COLO829 (cell line): ENCODE measurements at regions not wholly inside any gene's neighbourhood (a gene's known extent, or its start where the extent isn't known, plus 50 kb on each side); places are given as distances from the start of the nearest gene placed in this dataset.
A peak's percentile ranks its signal among the peaks of the same experiment; 100 is the strongest.
"Not testable (repeated sequence)": the region's sequence is repeated elsewhere in the genome, so short reads cannot be mapped to it uniquely, and the experiment has no call there.

ENCODE experiments used
- DNase-seq: peaks from one replicate; pipeline ENCODE4 v3.0.0; 2012; ENCODE audit warnings: low spot score

DNA sequence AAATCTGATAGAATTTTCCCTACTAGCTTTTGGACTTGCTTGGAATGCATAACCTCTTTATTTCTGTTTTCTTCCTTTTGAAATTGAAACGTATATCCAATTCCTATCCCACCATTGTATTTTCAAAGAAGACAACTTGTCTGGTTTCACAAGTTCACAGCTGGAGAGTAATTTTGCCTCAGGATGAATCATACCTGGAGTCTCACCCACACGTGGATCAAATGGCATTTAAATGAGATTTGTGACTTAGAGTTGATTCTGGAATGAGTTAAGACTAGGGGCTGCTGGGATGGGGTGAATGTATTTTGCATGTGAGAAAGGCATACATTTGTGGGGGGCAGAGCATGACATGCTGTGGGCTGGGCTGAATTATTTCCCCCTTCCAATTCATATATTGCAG is 516.5 kb upstream of the MGAT4C start:
- no peak for DNase-seq

DNA sequence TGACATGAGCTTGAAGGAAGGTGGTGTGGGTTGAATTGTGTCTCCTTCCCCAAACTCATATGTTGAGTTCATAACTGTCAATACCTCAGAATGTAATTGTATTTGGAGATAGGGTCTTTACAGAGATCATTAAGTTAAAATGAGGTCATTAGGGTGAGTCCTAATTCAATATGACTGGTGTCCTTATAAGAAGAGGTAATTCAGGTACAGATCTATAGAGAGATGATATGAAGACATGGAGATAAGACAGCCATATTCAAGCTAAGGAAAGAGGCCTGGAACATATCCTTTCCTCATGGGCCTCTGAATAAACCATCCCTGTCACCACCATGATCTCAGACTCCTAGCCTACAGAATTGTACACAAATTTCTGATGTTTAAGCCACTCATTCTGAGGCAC is 514.7 kb upstream of the MGAT4C start:
- DNase-seq = no peak

DNA sequence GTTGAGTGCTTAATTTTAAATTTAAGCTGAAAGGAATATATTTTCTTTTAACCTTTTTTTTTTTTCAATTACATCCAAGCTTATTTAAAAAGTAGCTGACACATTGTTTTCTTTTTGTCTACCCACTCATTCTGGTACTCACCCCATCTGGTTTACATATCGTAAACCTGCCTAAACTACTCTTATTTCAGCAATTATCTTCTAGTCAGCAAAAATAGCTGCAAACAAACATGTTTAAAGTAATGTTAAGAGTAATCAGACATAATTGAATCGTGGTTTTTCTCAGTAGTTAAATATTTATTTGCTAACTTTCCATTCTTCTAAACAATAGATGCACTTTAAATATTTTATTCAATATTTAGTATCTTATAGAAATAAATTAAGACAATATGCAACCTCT is 492.7 kb upstream of the MGAT4C start:
- no peak for DNase-seq

DNA sequence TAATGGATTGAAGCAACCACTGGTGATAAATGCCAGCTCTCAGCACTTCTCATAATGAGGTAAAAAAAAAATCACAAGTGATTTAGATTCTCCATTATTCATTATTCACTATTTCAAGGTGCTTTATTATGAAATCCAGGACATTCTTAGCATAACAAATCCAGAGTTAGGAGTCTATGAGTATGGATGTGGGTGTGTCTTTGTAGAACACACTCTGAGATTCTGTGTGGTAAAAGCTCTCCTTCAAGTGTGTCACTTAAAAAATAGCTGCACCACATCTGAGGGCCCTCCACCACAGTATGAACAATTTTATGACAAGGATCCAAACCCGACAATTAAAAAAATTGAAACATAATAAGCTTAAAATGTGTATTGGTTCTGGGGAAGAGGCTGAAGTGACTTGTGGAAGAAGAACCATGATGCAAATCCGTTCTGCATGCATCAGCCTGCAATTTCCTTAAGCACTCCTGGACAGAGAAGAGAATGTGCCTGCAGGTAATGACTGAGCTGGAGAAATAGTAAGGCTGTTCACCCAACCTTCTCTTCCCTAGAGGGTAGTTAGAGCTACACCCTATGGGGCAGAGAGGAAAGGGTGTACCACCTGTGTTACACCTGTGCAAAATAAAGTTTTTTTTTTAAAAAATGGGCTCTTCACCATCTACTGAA is 488.5 kb upstream of the MGAT4C start:
- DNase-seq = no peak

DNA sequence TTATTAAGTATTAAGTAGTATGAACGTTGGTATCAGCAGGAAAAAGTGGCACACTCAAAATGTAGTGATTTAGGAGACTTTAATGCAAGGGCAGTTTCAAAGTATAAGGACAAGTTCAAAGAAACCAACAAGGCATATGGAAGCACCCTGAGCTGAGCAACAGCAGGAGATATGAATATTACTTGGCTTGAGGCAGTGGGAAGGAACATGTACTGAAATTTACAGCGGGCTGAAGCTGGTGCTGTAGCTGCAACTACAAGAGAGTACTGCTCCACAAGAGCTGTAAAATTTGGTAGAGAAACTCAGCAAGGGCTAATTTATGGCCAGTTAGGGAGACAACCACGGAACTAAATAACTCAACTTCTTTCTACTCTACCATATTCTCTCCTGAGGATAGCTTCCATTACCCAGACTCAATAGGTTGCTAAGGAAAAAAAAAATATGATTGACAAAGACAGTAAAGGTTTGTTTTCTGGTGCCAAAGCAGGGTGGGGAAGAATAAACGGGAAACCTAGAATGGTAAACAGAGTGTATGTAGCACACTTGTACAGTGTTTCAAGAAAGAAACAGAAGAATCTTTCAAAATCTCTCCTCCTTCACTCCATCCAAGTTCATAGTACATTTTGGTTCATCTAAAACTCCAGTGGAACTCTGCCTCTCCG is 487.8 kb upstream of the MGAT4C start:
- no peak for DNase-seq

DNA sequence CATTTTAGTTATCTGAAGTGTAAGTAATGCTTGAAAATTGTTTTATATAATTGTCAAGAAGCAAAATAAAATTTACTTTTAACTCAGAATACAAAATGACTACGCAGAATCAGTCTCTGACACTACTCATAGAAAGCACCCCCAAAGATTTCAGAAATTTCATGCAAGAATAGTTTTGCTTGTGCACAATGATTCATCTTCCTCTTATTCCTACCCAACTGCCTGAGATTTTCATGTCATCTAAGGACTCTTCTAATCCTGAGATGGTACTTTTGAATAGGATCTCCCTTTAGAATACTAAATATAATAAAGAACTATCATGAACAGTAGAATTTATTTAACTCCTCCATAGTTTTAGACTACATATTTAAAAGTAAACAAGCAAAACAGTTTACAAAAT is 485.3 kb upstream of the MGAT4C start:
- no peak for DNase-seq

DNA sequence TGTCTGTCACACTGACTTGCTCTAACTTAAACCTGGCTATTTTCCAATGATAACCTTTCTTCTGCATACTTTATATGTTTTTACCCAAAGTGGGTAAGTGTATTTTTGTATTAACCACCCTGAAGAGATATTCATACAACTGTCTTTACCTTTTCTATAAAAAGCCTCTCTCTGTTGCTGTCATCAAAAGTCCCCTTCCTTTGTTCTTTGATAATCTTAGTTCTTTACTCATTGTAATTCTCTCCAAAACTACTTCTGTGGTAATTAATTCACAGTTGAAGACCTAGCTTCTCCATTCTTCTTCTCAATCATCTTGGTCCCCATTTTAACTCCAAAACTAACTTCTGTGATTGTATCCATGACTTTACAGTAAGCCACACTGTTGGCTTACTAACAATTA is 479.7 kb upstream of the MGAT4C start:
- DNase-seq = no peak

DNA sequence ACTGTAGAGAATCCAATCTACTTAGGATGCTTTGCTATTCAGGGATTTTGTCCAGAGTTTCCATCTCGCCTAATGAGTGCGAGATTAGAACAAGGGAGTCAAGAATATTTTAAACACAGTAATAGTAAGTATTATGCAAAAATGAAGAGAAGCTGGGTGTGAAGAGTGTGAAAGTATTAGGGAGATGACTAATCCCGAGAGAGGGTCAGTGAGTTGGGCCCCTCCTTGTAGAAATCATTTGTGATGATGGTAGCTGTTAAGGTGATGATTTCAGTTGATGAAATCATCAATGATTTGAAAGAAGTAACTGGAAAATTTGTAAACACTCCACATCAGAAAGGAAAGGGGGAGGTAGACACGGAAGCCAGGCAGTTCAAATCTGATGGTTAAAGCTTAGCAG is 478.9 kb upstream of the MGAT4C start:
- DNase-seq = no peak

DNA sequence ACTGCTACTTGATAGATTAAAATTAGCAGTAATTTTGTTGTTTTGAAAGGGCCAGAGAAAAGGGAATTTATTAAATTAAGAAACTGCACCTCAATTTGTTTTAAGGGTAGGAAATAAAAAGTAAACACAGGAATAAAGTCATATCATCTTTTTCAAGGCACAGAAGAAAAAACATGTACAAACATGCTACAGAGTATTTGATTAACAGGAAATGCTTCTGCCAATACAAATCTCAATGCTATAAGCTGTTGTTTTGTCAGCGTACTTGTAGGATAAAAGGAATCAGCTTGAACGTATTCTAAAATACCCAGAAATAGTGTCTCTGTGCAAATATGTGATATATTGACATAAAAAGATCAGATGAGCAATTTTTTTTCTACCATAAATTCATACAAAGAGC is 474.0 kb upstream of the MGAT4C start:
- DNase-seq = no peak

DNA sequence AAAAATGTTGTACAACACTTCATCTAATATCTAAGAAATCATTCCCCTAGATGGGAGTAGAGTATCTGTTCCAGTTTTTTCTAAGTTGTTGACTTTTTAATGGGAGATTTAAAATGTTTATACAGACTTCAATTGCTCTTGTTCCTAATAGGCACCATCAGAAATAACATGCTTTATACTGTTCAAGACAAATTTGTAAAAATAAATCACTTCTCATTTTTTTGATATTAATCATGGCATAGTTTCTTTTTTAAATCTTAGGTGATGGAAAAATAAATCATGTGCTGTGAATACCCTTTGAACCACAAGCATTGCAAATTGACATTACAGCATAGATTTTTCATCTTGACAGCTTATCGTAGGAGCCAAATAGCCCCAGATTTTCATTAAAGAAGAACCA is 473.5 kb upstream of the MGAT4C start:
- DNase-seq = no peak

DNA sequence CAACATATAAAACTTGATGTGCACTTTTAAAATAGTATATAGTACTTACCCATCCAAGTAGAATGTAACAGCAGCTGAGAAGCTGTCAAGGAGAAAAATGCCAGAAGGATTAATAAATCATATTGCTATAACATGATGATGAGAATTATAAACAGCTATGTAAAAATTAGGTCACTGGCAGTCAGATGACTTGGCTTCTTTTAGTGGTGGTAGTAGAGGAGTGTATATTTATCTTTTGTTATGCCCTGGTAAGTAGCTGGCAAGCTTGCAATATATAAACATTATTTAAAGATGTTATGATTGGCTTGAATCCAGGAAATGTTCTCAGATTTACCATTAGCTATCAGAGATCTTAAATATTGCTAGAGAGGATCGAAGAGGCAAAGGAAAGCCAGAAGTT is 471.0 kb upstream of the MGAT4C start:
- no peak for DNase-seq

DNA sequence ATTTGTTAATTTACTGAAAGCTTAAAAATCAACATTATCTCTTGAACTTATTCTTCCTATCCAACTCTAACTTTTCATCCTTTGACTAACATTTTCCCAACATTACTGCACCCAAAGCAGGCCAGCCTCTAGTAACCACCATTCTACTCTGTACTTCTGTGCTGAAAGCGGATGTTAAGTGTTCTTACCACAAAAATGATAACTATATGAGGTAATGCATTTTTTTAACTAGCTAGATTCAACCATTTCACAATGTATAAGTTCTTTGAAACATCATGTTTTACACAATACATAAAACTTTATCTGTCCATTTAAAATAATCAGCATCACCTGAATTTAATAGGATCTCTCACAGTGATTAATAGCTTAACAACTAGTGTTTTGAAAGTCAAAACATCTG is 468.5 kb upstream of the MGAT4C start:
- no peak for DNase-seq

DNA sequence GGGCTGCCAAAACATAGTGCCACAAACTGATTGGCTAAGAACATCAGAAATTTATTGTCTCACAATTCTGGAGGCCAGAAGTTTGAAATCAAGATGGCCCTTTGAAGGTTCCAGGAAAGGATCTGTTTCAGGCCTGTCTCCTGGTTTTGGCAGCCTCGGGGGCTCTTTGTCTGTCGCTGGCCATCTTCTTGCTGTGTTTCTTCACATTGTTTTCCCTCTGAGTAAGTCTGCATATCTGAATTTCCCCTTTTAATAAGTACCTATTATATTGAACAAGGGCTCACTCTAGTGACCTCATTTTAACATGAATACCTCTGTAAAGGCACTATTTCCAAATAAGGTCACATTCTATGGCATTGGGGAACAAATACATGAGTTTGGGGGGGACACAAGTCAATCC is 467.1 kb upstream of the MGAT4C start:
- DNase-seq = no peak

DNA sequence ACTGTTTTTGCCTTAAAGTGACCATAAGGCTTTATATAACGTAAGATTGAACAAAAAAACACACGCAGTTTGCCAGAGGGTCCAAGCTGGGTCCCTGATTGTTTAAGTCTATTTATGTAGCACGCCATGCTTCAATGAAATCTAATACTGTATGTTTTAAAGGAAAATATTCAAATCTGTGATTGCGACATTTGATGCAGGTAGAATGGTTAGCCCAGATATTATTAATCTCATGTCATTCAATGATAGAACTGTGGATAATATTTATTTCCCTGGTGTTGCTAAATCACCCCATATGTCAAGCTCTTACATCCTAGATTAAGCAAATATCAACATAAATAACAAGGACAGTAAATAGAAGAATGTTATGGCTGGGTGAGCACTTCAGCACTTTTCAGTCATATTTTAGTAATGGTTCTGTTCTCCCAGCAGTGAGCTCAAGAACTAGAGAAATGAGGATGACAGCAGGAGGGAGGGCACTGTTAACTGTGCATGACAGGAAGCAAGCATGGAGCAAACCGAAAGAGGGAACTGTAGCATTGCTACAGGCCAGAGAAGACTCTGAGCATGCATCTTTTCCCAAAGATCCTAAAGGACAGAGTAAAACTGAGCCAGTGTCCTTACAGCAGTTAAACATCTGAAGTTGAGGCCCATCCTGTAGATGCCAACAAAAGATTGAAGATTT is 465.7 kb upstream of the MGAT4C start:
- no peak for DNase-seq

DNA sequence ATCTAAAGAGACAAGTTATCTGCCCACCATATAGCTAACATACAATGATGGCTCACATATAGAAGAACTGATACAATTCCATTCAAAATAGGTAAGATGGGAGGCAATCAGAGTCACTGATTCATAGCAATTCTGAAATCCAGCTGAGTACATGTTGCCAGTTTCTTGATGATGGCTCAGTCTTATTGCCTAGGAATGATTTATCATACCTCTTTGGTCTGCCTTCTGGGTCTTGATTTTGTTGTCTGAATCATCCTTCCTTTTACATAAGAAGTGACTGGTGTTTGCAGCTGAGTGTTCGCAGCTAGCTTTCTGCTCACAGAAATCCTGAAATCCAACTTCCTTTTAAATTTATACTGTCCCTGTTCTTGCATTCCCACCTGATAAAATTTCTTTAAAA is 463.2 kb upstream of the MGAT4C start:
- DNase-seq = no peak

DNA sequence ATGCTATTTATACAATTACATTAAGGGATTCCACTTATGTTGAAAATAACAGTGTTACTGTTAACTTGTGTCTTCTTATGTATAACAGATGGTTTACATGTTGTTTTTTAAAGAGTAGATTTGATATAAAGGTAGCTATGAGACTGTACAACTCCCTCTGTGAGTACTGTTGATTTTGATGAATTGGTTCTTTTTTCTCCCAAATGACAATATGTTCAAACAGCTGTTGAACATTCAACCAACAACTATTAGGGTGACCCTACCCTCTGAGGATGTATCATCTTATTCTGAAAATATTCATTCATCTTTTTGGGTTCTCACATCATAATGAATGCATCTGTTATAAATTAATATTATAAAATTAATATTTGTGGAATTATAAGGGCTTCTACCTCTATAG is 456.9 kb upstream of the MGAT4C start:
- no peak for DNase-seq

DNA sequence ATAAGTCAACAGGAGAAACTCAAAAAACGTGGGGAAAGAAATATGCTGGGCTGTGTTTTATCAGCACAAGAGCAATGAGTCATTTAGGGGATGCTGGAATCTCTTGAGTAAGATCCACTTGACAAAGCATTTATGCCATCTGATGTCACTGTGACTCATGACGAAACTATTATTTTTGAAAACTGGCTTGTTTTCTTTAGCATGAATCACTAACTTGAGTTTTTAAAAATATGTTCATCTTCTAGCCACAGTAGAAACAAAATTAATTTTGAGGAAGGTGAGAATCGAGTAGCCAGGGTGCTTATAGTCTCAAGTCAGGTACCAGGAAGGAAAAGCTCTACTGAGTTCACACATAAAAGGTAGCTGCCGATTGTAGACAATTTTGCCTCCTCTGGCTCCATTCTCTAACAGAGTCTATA is 456.2 kb upstream of the MGAT4C start:
- DNase-seq = peak; percentile 82

DNA sequence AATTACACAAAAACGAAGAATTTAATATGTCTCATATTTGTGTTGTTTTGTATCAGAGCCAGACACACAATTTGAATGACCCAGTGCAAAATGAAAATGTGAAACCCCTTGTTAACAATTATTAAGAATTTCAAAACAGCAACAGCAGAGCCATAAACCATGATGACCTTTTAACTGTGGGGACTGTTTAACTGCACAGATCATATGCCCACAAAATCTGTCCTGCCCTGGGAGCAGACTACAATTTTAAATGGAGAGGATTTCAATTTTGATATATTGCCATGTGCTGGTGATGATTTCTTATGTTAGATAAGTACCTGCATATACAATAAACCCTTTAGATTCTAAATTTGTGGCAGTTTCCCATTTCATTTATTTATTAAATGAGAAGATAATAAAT is 455.5 kb upstream of the MGAT4C start:
- DNase-seq = no peak

DNA sequence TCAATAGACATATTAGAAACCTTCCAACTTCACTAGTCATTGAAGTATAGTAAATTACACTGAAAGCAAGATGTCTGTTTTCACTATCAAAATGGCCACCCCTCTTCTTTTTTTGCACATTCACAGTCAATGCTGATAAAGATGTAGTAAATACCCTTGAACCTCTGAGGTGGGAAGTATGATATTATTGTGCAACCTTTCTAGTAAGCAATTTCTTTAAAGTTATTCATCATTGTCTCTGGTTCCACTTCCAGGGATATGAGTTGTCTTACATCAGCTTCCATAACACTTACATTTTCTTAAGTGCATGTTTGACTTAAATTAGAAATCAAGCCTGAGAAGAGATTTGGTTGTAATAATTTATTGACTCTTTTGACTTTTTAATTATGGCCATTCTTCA is 453.9 kb upstream of the MGAT4C start:
- no peak for DNase-seq

DNA sequence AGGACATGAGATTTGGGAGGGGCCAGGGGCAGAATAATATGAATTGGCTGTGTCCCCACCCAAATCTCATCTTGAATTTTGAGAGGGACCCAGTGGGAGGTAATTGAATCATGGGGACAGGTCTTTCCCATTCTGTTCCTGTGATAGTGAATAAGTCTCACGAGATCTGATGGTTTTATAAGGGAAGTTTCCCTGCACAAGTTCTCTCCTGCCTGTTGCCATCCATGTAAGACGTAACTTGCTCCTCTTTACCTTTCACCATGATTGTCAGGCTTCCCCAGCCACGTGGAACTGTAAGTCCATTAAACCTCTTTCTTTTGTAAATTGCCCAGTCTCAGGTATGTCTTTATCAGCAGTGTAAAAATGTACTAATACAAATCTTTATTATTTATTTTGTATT is 452.8 kb upstream of the MGAT4C start:
- DNase-seq = not testable (repeated sequence)

DNA sequence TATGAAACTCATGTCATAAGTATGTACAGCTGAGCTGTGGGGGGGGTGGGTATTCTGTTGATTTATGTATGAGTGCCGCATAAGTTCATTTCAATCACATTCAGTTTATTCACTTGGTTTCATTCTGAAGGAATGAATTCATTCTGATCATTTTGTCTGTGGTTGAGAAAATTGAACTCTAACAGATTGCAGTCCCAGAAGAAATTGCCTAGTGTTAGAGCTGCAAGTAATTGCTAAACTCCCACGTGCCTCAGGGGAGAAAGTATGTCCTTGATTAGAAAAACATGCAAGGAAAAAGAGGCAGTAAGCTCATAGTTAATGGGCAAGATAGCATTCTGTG is 442.4 kb upstream of the MGAT4C start:
- DNase-seq = no peak

DNA sequence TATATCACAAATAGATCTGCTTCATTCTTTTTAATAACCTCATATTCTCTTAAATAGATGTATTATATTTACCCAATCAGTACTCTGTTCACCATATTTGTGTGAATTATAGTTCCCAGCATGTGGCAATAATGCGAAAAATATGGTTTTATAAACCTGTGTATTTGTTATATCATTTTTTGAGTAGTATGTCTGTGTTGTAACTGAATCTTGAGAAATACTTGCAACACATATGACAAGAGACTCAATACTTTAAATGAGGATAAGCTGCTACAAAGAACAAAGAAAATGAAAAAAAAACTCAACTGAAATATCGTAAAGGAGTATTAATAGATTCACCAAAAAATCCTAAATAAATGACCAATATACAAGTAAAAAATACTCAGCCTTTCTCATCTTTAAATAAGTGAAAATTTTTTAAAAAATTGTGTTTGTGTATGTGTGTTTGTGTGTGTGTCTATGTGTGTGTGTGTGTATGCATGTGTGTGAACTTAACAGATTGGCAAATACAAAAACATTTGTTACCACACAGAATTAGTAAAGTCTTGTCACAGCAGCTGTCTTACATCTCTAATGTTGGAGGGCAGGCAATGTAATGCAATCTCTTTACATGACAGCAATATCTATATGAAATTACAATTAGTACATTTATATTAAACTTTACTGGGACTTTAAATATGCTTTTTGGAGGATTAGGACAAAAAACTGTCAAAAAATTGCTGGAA is 441.9 kb upstream of the MGAT4C start:
- DNase-seq = no peak
